ENCODE measurements at regions not wholly inside any gene's neighbourhood (a gene's known extent, or its start where the extent isn't known, plus 50 kb on each side); places are given as distances from the start of the nearest gene placed in this dataset.

DNA sequence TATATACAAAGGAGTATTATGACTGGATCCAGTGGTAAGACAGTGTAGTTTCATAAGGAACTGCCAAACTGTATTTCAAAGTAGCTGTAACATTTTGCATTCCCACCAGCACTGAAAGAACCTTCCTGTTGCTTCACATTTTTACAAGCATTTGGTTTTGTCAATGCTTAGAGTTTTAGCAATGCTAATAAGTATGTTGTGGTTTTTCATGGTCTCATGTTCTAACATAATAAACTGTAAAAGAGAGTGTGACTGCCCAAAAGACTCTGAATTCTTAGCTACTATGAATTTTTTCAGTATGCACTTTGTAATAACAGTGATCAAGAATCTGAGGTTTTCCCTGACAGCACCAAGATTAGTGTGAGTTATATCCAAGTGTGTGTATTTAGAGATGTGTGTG, 604.2 kb downstream of the XIRP2 start:
- intact Hi-C loops (cut with DNase I; ENCODE audit: low total_unique reads) = no loop called here
- no peak overlapping the region for H3K4me3 ChIP-seq
- H3K27ac ChIP-seq = no peak overlapping the region
- no peaks in the 10 kb centered on the region for H3K27me3 ChIP-seq
- peaks cover 0 to 10% (median 1%) of the 10 kb centered on the region in 4 donors for H3K4me1 ChIP-seq
- no peak for DNase-seq
- no peaks in the 10 kb centered on the region for H3K9me3 ChIP-seq
- TF ChIP-seq, protein P1, sequence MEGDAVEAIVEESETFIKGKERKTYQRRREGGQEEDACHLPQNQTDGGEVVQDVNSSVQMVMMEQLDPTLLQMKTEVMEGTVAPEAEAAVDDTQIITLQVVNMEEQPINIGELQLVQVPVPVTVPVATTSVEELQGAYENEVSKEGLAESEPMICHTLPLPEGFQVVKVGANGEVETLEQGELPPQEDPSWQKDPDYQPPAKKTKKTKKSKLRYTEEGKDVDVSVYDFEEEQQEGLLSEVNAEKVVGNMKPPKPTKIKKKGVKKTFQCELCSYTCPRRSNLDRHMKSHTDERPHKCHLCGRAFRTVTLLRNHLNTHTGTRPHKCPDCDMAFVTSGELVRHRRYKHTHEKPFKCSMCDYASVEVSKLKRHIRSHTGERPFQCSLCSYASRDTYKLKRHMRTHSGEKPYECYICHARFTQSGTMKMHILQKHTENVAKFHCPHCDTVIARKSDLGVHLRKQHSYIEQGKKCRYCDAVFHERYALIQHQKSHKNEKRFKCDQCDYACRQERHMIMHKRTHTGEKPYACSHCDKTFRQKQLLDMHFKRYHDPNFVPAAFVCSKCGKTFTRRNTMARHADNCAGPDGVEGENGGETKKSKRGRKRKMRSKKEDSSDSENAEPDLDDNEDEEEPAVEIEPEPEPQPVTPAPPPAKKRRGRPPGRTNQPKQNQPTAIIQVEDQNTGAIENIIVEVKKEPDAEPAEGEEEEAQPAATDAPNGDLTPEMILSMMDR (IDR thresholded peaks at IDR 0.05) = no peak
- no peak for TF ChIP-seq POLR2A (IDR thresholded peaks at IDR 0.05)
- no peak for TF ChIP-seq POLR2AphosphoS5 (IDR thresholded peaks at IDR 0.05)
- TF ChIP-seq EP300 (IDR thresholded peaks at IDR 0.05; ENCODE audit: low read depth) = no peak
- in situ Hi-C loops (cut with MboI; ENCODE audit: low pct_ligation_motif_present in 1 of 4, low pct_unique_long_range_greater_than_20kb in 1 of 4, low sequenced_read_pairs in 3 of 4) = no loop called here
- H3K36me3 ChIP-seq = no peaks in the 10 kb centered on the region

DNA sequence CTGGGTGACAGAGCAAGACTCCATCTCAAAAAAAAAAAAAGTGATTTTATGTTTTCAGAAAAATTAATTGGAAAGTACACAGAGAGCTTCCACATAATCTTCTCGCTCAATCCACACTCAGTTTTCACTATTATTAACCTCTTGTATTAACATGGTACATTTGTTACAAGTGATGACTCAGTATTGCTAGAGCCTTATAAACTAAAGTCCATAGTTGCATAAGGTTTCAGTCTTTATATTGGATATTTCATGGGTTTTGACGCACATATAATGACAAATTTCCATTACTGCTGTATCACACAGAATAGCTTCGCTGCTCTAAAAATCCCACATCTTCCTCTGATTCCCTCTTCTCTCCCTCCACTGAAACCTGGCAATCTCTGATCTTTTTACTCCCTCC, 603.5 kb downstream of the XIRP2 start:
- 89 to 92% methylated on average over 3 of the region's 3 CpGs for WGBS, 2 donors (ENCODE audit: low coverage in 1 of 2)
- DNase-seq = no peak
- TF ChIP-seq POLR2A (IDR thresholded peaks at IDR 0.05) (no peak), EP300 (IDR thresholded peaks at IDR 0.05; ENCODE audit: low read depth) (no peak), POLR2AphosphoS5 (IDR thresholded peaks at IDR 0.05) (no peak)
- TF ChIP-seq, protein P1 (IDR thresholded peaks at IDR 0.05) = no peak
- Histone ChIP-seq H3K9me3 (no peaks in the 10 kb centered on the region), H3K36me3 (no peaks in the 10 kb centered on the region), H3K4me1 (peaks cover 0 to 10% (median 1%) of the 10 kb centered on the region in 4 donors), H3K4me3 (no peak overlapping the region), H3K27ac (no peak overlapping the region), H3K27me3 (no peaks in the 10 kb centered on the region)
- intact Hi-C loops (cut with DNase I; ENCODE audit: low total_unique reads) (no loop called here), in situ Hi-C loops (cut with MboI; ENCODE audit: low pct_ligation_motif_present in 1 of 4, low pct_unique_long_range_greater_than_20kb in 1 of 4, low sequenced_read_pairs in 3 of 4) (no loop called here)

DNA sequence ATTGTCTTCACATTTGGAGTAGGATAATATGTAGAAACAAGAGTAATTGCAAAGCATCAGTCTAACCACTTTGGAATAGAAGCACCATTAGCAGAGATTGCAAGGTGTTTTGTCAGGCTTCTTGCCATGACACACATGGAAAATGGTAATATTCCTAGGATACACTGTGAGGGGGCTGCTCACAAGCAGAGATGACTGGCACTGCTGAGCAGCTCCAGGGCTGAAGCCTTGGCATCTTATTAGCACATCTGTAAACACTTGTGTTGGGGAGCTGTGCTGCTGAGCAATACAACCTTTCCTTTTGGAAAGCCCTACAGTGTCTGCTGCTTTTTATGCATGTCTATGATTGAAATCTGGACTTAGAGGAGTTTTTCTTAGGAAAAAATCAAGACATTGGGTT, 602.2 kb downstream of the XIRP2 start:
- intact Hi-C loops (cut with DNase I; ENCODE audit: low total_unique reads) (no loop called here), in situ Hi-C loops (cut with MboI; ENCODE audit: low pct_ligation_motif_present in 1 of 4, low pct_unique_long_range_greater_than_20kb in 1 of 4, low sequenced_read_pairs in 3 of 4) (no loop called here)
- H3K9me3 ChIP-seq = no peaks in the 10 kb centered on the region
- peaks cover 0 to 10% (median 1%) of the 10 kb centered on the region in 4 donors for H3K4me1 ChIP-seq
- H3K36me3 ChIP-seq = no peaks in the 10 kb centered on the region
- H3K27me3 ChIP-seq = no peaks in the 10 kb centered on the region
- TF ChIP-seq, protein P1 (IDR thresholded peaks at IDR 0.05) = no peak
- no peak for TF ChIP-seq POLR2AphosphoS5 (IDR thresholded peaks at IDR 0.05)
- no peak for TF ChIP-seq POLR2A (IDR thresholded peaks at IDR 0.05)
- no peak for TF ChIP-seq EP300 (IDR thresholded peaks at IDR 0.05; ENCODE audit: low read depth)
- DNase-seq = no peak
- H3K27ac ChIP-seq = no peak overlapping the region
- H3K4me3 ChIP-seq = no peak overlapping the region

DNA sequence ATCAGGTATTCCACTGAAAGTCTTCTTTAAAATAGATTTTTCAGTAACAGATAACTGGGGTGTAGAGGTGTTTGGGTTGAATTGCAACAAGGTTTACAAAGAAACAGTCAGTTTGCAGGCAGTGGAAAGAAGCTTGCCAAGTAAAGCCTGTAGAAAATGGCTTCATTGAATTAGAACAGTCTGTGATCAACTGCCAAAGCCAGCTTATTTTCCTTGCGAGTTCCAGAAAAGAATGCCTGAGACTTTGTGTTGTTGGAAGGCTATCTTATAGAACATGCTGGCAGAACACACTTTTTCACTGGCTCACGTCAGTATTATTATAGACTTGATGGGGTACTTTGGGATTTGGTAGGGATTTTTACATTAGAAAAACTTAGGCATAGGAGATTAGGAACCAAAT, 601.0 kb downstream of the XIRP2 start:
- in situ Hi-C loops (cut with MboI; ENCODE audit: low pct_ligation_motif_present in 1 of 4, low pct_unique_long_range_greater_than_20kb in 1 of 4, low sequenced_read_pairs in 3 of 4) = no loop called here
- WGBS, 2 donors (ENCODE audit: low coverage in 1 of 2) = 62 to 67% methylated on average over 2 of the region's 2 CpGs

More for the DNA sequence above, 601.0 kb downstream of the XIRP2 start:
- no peaks in the 10 kb centered on the region for H3K9me3 ChIP-seq
- intact Hi-C loops (cut with DNase I; ENCODE audit: low total_unique reads) = no loop called here
- peaks cover 0 to 10% (median 1%) of the 10 kb centered on the region in 4 donors for H3K4me1 ChIP-seq
- no peak for TF ChIP-seq POLR2AphosphoS5 (IDR thresholded peaks at IDR 0.05)
- no peak for TF ChIP-seq EP300 (IDR thresholded peaks at IDR 0.05; ENCODE audit: low read depth)
- TF ChIP-seq POLR2A (IDR thresholded peaks at IDR 0.05) = no peak
- TF ChIP-seq, protein P1 (IDR thresholded peaks at IDR 0.05) = no peak
- DNase-seq = no peak
- no peaks in the 10 kb centered on the region for H3K27me3 ChIP-seq
- H3K4me3 ChIP-seq = no peak overlapping the region
- no peaks in the 10 kb centered on the region for H3K36me3 ChIP-seq
- H3K27ac ChIP-seq = no peak overlapping the region

Data from transverse colon (tissue), 4 donors.